ENCODE measurements at regions not wholly inside any gene's neighbourhood (a gene's known extent, or its start where the extent isn't known, plus 50 kb on each side); places are given as distances from the start of the nearest gene placed in this dataset.

DNA sequence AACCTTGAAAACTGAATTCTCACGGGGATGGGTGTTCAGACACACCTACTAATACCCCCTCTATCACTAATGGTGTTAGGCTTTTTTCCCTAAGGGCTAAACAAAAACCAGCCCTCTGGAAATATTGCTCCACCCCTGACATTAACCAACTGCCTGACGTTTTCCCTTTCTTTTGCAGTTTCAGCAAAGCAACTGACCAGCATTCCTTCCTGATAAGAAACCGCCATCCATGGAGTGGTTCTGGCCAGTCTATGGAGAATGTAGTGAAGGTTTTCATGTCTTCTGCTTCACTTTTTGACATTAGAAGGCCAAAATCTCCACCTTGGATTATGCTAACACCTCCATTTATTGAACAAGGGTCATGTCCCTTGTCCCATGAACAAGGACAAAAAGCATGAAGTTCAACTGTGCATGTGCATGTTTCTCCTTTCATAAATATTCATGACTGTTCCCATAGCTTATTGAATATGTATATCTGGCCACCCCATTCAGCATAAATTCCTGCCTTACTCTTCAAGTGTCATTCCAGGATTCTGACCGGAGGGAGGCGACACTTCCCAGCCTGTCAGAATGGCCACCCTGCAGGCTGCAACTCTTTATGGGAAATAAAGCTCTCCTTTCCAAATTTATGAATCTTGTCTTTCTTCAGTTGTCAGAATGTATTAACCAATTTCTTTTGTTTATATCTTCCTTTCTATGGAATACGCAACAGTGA lies 314.3 kb downstream of the HHIPL2 start:
- Histone ChIP-seq H4K91ac (ENCODE audit: insufficient read length, low read depth, low read length) (no peak overlapping the region), H3K79me2 (ENCODE audit: insufficient read depth, low read length) (no peaks in the 10 kb centered on the region), H3K56ac (ENCODE audit: insufficient read length, low read depth, low read length) (no peak overlapping the region), H3K9ac (ENCODE audit: extremely low read depth, insufficient read length, low read length) (no peak overlapping the region), H3K23me2 (ENCODE audit: insufficient read length, low read depth, low read length, poor library complexity, severe bottlenecking) (no peaks in the 10 kb centered on the region), H2BK5ac (ENCODE audit: insufficient read length, low read length) (no peak overlapping the region), H4K5ac (ENCODE audit: insufficient read length, low read depth, low read length) (no peak overlapping the region), H2AFZ (ENCODE audit: low read length) (no peak overlapping the region), H3K14ac (ENCODE audit: insufficient read depth, low read length) (no peak overlapping the region), H3K23ac (ENCODE audit: insufficient read length, low read depth, low read length) (no peak overlapping the region), H2BK12ac (ENCODE audit: insufficient read length, low read depth, low read length) (no peak overlapping the region), H3T11ph (ENCODE audit: low read length) (no peak overlapping the region), H3K4ac (ENCODE audit: low read depth, low read length) (no peak overlapping the region), H4K8ac (replicated peaks; ENCODE audit: insufficient read length, low read depth, low read length) (no peak overlapping the region), H3K27ac (ENCODE audit: insufficient read length, low read depth, low read length) (no peak overlapping the region), H2BK20ac (ENCODE audit: low read depth, low read length, poor library complexity, severe bottlenecking) (no peak overlapping the region), H2BK120ac (ENCODE audit: low read depth, low read length, poor library complexity, severe bottlenecking) (no peak overlapping the region), H3K4me1 (ENCODE audit: insufficient read depth, low read length) (no peaks in the 10 kb centered on the region), H2AK5ac (ENCODE audit: insufficient read length, low read length) (no peak overlapping the region), H3K4me2 (ENCODE audit: insufficient read depth, insufficient read length, low read length) (no peak overlapping the region), H3K27me3 (ENCODE audit: insufficient read depth, low read length) (no peaks in the 10 kb centered on the region), H2BK15ac (ENCODE audit: low read depth, low read length) (no peak overlapping the region), H3K9me3 (ENCODE audit: control insufficient read depth, low read depth, low read length) (no peaks in the 10 kb centered on the region), H3K79me1 (ENCODE audit: insufficient read depth, low read depth, low read length, poor library complexity, severe bottlenecking) (no peaks in the 10 kb centered on the region), H4K20me1 (ENCODE audit: control insufficient read depth, insufficient read depth, insufficient read length) (no peaks in the 10 kb centered on the region), H3K18ac (ENCODE audit: insufficient read length, low read depth, low read length) (no peak overlapping the region)
- no peaks in the 10 kb centered on the region; a peak in 1 of 5 replicates for H3K9me3 Mint-ChIP-seq
- WGBS (ENCODE audit: extremely low coverage, insufficient read length, low lambda C conversion rate), result no CpG with 5 or more reads among the region's 6 CpGs
- H3K4me1 Mint-ChIP-seq, result no peaks in the 10 kb centered on the region
- no peaks in the 10 kb centered on the region; a peak in 1 of 7 replicates for H3K36me3 Mint-ChIP-seq (ENCODE audit: insufficient read depth in 1 of 3, low read depth in 3 of 3)
- H3K27ac Mint-ChIP-seq, result no peak overlapping the region
- H3K4me3 Mint-ChIP-seq, result no peak overlapping the region
- DNase-seq, result no peak
- TF ChIP-seq, protein P1, sequence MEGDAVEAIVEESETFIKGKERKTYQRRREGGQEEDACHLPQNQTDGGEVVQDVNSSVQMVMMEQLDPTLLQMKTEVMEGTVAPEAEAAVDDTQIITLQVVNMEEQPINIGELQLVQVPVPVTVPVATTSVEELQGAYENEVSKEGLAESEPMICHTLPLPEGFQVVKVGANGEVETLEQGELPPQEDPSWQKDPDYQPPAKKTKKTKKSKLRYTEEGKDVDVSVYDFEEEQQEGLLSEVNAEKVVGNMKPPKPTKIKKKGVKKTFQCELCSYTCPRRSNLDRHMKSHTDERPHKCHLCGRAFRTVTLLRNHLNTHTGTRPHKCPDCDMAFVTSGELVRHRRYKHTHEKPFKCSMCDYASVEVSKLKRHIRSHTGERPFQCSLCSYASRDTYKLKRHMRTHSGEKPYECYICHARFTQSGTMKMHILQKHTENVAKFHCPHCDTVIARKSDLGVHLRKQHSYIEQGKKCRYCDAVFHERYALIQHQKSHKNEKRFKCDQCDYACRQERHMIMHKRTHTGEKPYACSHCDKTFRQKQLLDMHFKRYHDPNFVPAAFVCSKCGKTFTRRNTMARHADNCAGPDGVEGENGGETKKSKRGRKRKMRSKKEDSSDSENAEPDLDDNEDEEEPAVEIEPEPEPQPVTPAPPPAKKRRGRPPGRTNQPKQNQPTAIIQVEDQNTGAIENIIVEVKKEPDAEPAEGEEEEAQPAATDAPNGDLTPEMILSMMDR (conservative IDR thresholded peaks at IDR 0.05), result peak; percentile 48; the same call in 2 of the 3 replicates
- no peaks in the 10 kb centered on the region for H3K27me3 Mint-ChIP-seq (ENCODE audit: low read depth)
